GM18909 (cell line): ENCODE measurements at regions not wholly inside any gene's neighbourhood (a gene's known extent, or its start where the extent isn't known, plus 50 kb on each side); places are given as distances from the start of the nearest gene placed in this dataset.

ENCODE experiments used
- ATAC-seq: cut with Tn5 transposase; IDR thresholded peaks from one replicate; pipeline ENCODE4 v1.9.1; 2021; ENCODE audit warnings: mild to moderate bottlenecking; ENCODE audit not compliant: unreplicated experiment, poor library complexity

- ATAC-seq, result no peak
Measured at GRCh38 chr6:149147938-149148718, 169.4 kb upstream of the TAB2 start.

- no peak for ATAC-seq
Measured at GRCh38 chr6:149149653-149150052, 167.9 kb upstream of the TAB2 start.

- no peak for ATAC-seq
Measured at GRCh38 chr6:149150301-149150700, 167.2 kb upstream of the TAB2 start.

- ATAC-seq, result no peak
Measured at GRCh38 chr6:149150801-149151398, 166.6 kb upstream of the TAB2 start.

- ATAC-seq, result no peak
Measured at GRCh38 chr6:149152521-149152920, 165.0 kb upstream of the TAB2 start.

- no peak for ATAC-seq
Measured at GRCh38 chr6:149153100-149153499, 164.4 kb upstream of the TAB2 start.

GRCh38 chr6:149153693-149154092 lies 163.8 kb upstream of the TAB2 start:
- no peak for ATAC-seq

- no peak for ATAC-seq
Measured at GRCh38 chr6:149154261-149154821, 163.2 kb upstream of the TAB2 start.

GRCh38 chr6:149157126-149157525 lies 160.4 kb upstream of the TAB2 start:
- no peak for ATAC-seq

GRCh38 chr6:149158076-149158475 lies 159.4 kb upstream of the TAB2 start:
- no peak for ATAC-seq

GRCh38 chr6:149160943-149161342 lies 156.6 kb upstream of the TAB2 start:
- ATAC-seq, result no peak

GRCh38 chr6:149162924-149163323 lies 154.6 kb upstream of the TAB2 start:
- ATAC-seq, result no peak

- ATAC-seq, result no peak
Measured at GRCh38 chr6:149164199-149164750, 153.2 kb upstream of the TAB2 start.

GRCh38 chr6:149166336-149166735 lies 151.2 kb upstream of the TAB2 start:
- no peak for ATAC-seq

- ATAC-seq, result no peak
Measured at GRCh38 chr6:149166747-149167146, 150.8 kb upstream of the TAB2 start.

GRCh38 chr6:149168968-149169367 lies 148.5 kb upstream of the TAB2 start:
- ATAC-seq, result no peak

GRCh38 chr6:149169761-149170511 lies 147.6 kb upstream of the TAB2 start:
- ATAC-seq, result no peak

GRCh38 chr6:149170564-149171452 lies 146.7 kb upstream of the TAB2 start:
- no peak for ATAC-seq

- ATAC-seq, result no peak
Measured at GRCh38 chr6:149173222-149173621, 144.3 kb upstream of the TAB2 start.

GRCh38 chr6:149174962-149175361 lies 142.6 kb upstream of the TAB2 start:
- no peak for ATAC-seq
